DMS114 treated with DMSO at 0.1 percent for 48 hours (cell line): ENCODE measurements at regions not wholly inside any gene's neighbourhood (a gene's known extent, or its start where the extent isn't known, plus 50 kb on each side); places are given as distances from the start of the nearest gene placed in this dataset.

Experiments used
- DNase-seq: peaks from one replicate; lab custom pipeline; 2025; ENCODE audit not compliant: unreplicated experiment; lab: John Stamatoyannopoulos, UW

GRCh38 chr1:47627016-47627415 lies 189.2 kb downstream of the FOXD2 start:
- no peak for DNase-seq

- DNase-seq, result no peak
Observed at GRCh38 chr1:47627471-47628370, 189.9 kb downstream of the FOXD2 start.

- no peak for DNase-seq
Observed at GRCh38 chr1:47629201-47629600, 191.4 kb downstream of the FOXD2 start.

- DNase-seq, result no peak
Observed at GRCh38 chr1:47630346-47630745, 192.5 kb downstream of the FOXD2 start.

GRCh38 chr1:47631411-47631995 lies 193.7 kb downstream of the FOXD2 start:
- DNase-seq, result no peak

GRCh38 chr1:47635111-47635510 lies 197.3 kb downstream of the FOXD2 start:
- DNase-seq, result no peak

- no peak for DNase-seq
Observed at GRCh38 chr1:47635597-47635996, 197.8 kb downstream of the FOXD2 start.

GRCh38 chr1:47637111-47637685 lies 199.4 kb downstream of the FOXD2 start:
- no peak for DNase-seq

GRCh38 chr1:47638240-47638639 lies 200.4 kb downstream of the FOXD2 start:
- no peak for DNase-seq

- no peak for DNase-seq
Observed at GRCh38 chr1:47638713-47639112, 200.9 kb downstream of the FOXD2 start.

GRCh38 chr1:47643306-47644211 lies 205.7 kb downstream of the FOXD2 start:
- DNase-seq, result no peak

- DNase-seq, result no peak
Observed at GRCh38 chr1:47644212-47644573, 206.3 kb downstream of the FOXD2 start.

- no peak for DNase-seq
Observed at GRCh38 chr1:47645151-47645550, 207.3 kb downstream of the FOXD2 start.

GRCh38 chr1:47646676-47647075 lies 208.8 kb downstream of the FOXD2 start:
- no peak for DNase-seq

GRCh38 chr1:47647327-47647845 lies 209.5 kb downstream of the FOXD2 start:
- no peak for DNase-seq

- no peak for DNase-seq
Observed at GRCh38 chr1:47650205-47650604, 212.4 kb downstream of the FOXD2 start.

- no peak for DNase-seq
Observed at GRCh38 chr1:47650611-47651010, 212.8 kb downstream of the FOXD2 start.

- no peak for DNase-seq
Observed at GRCh38 chr1:47651311-47652089, 213.7 kb downstream of the FOXD2 start.

- DNase-seq, result no peak
Observed at GRCh38 chr1:47655521-47656300, 217.9 kb downstream of the FOXD2 start.
